Skin epidermis (tissue), 12 donors: ENCODE measurements at regions not wholly inside any gene's neighbourhood (a gene's known extent, or its start where the extent isn't known, plus 50 kb on each side); places are given as distances from the start of the nearest gene placed in this dataset.
"Not testable (repeated sequence)": the region's sequence is repeated elsewhere in the genome, so short reads cannot be mapped to it uniquely, and the experiment has no call there.

Source experiments
- H3K27ac ChIP-seq, 21 experiments: fragments of 200-600 bp; sonication (generic) in 11 of 21; one replicate each; pipeline ENCODE4 v1.5.0; 2020; ENCODE audit warnings: mild to moderate bottlenecking in 3 of 21, inconsistent platforms in 2 of 21, moderate library complexity in 2 of 21
- H3K4me3 ChIP-seq, 7 experiments: fragments of 200-600 bp; sonication (generic) in 2 of 7; one replicate each; pipeline ENCODE4 v1.5.0; 2020; ENCODE audit warnings: inconsistent platforms in 2 of 7, mild to moderate bottlenecking in 2 of 7, moderate library complexity in 1 of 7

GRCh38 chr16:59590845-59591244, 856.7 kb upstream of the GOT2 start:
- Histone ChIP-seq H3K27ac (no peak overlapping the region), H3K4me3 (no peak overlapping the region)

- Histone ChIP-seq H3K27ac (no peak overlapping the region), H3K4me3 (no peak overlapping the region)
Observed at GRCh38 chr16:59586331-59586730, 852.2 kb upstream of the GOT2 start.

- H3K27ac ChIP-seq: no peak overlapping the region
Observed at GRCh38 chr16:59574296-59574695, 840.2 kb upstream of the GOT2 start.

GRCh38 chr16:59573528-59574271, 839.6 kb upstream of the GOT2 start:
- Histone ChIP-seq H3K4me3 (no peak overlapping the region), H3K27ac (no peak overlapping the region)

More at GRCh38 chr16:59574296-59574695, 840.2 kb upstream of the GOT2 start:
- no peak overlapping the region for H3K4me3 ChIP-seq

GRCh38 chr16:59567496-59567895, 833.4 kb upstream of the GOT2 start:
- H3K27ac ChIP-seq: no peak overlapping the region

GRCh38 chr16:59566446-59566845, 832.3 kb upstream of the GOT2 start:
- Histone ChIP-seq H3K27ac (no peak overlapping the region), H3K4me3 (no peak overlapping the region)

More at GRCh38 chr16:59567496-59567895, 833.4 kb upstream of the GOT2 start:
- H3K4me3 ChIP-seq: no peak overlapping the region

DNA sequence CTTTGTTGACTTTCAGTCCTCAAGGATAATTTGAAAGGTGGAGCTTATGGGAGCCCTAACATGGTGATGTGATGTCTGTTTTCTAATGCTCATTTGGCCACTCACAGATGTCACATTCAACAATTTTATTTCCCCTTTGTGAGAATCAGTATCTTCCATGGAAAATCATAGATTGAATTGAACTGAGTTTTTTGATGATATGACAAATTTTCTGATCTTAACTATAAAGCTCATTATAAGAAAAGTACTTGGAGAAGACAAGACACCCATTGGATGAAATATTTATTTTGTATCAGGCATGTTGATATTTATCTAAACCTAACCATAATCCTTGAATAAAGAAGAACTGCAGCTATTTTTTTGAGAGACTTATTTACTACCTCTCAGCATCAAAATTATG, 824.6 kb upstream of the GOT2 start:
- no peak overlapping the region for H3K27ac ChIP-seq
- no peak overlapping the region for H3K4me3 ChIP-seq

- H3K27ac ChIP-seq: no peak overlapping the region
- no peak overlapping the region for H3K4me3 ChIP-seq
Observed at GRCh38 chr16:59552164-59552563, 818.0 kb upstream of the GOT2 start.

DNA sequence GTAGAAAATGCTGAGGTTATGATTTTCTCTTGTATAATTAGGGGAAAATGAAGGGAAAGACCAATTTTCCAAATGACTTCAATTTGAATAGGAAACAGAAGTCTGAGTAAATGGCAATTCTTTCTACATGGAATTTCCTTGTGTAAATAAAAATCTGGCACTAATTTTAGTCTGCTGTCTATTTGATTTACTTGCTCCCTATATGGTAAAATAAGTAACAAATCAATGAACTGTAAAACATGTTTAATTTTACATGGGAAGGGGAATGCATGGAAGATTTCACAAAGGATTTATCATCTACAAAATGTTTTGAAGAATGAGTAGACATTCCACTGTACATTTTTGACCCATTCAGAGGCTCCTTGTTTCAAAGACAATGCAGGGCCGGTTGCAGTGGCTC, 811.6 kb upstream of the GOT2 start:
- Histone ChIP-seq H3K4me3 (no peak overlapping the region), H3K27ac (no peak overlapping the region)

DNA sequence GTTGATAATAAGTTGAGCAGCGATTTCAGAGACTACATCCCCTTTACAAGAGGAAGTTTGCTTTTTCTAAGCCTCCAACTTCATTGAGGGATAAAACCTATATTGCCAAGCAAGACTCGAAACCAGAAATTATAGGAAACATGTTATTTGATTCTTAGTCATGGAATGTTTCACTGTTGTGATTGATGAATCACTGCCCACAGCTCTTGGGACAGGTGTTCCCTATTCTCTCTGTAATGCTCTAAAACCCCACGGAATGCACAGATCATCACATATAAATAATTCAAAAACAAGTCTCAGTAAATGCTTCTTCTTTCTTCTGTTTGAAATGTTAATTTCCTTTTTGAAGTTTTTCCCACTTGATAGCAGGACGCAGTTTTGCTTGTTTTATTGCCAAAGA, 809.5 kb upstream of the GOT2 start:
- no peak overlapping the region for H3K27ac ChIP-seq
- no peak overlapping the region for H3K4me3 ChIP-seq

GRCh38 chr16:59540621-59541020, 806.5 kb upstream of the GOT2 start:
- Histone ChIP-seq H3K27ac (no peak overlapping the region), H3K4me3 (no peak overlapping the region)

GRCh38 chr16:59535298-59535697, 801.2 kb upstream of the GOT2 start:
- H3K4me3 ChIP-seq: no peak overlapping the region
- no peak overlapping the region for H3K27ac ChIP-seq

GRCh38 chr16:59527206-59527997, 793.3 kb upstream of the GOT2 start:
- Histone ChIP-seq H3K4me3 (no peak overlapping the region), H3K27ac (no peak overlapping the region)

DNA sequence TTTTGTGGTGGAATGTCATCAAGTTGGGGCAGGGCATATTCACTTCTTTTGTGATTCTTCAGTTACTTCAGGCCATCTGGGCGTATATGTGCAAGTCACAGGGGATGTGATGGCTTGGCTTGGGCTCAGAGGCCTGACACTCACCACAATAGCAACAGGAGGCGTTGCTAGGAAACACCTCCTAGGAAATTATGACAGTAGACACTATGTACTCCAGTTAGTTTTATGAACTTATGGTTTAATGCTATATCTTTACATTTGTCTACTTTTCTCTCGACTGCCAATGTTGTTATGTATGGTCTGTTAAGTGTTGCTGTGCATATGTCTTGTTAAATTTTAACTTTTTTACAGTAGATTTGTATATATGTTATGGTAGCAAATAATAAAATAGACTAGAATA, 788.7 kb upstream of the GOT2 start:
- no peak overlapping the region for H3K27ac ChIP-seq
- no peak overlapping the region for H3K4me3 ChIP-seq

- H3K27ac ChIP-seq, H3K4me3 ChIP-seq: not testable (repeated sequence)
Observed at GRCh38 chr16:59518721-59519120, 784.6 kb upstream of the GOT2 start.

- H3K4me3 ChIP-seq: no peak overlapping the region
- H3K27ac ChIP-seq: no peak overlapping the region
Observed at GRCh38 chr16:59514651-59515050, 780.5 kb upstream of the GOT2 start.

DNA sequence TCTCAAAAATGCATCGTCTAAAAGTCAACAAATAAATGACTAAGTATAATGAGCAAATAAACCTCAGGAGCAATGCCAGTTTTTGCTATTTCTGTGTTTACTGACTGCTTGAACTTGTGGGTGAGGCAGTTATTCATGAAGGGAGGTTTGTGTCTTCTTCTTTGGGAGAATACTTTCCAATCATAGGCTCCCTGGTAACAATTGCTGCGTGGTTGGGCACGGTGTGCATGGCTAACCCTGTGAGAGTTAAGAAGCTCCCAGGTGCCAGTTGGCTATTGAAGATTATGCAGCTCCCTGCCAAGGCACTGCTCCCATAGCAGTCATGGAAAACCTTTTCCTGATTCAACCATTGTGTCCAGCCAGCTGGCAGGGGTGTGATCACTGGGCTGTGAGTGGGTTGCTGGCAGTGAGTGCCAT, 775.9 kb upstream of the GOT2 start:
- no peak overlapping the region for H3K27ac ChIP-seq
- H3K4me3 ChIP-seq: no peak overlapping the region

DNA sequence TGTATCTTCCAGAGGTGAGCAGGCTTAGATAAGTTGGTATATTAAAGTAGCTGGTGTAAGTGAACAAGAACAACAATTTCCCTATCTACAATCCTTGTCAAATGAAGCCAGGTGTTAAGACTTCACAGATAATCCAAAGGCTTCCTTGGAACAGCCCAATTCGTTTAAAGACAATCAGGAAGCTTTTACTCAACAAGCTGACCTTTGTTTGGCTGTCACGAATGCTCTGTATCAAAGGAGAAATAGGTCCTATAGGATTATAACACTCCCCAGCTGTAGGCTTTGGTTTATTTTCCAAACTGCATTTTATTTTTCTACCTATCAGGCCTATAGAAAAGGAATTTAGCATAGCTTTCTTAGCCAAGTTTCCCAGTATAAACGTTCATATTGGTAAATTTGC, 766.5 kb upstream of the GOT2 start:
- H3K27ac ChIP-seq: no peak overlapping the region
- H3K4me3 ChIP-seq: no peak overlapping the region

- H3K27ac ChIP-seq: no peak overlapping the region
- no peak overlapping the region for H3K4me3 ChIP-seq
Observed at GRCh38 chr16:59487067-59487466, 753.0 kb upstream of the GOT2 start.

- Histone ChIP-seq H3K4me3 (no peak overlapping the region), H3K27ac (no peak overlapping the region)
Observed at GRCh38 chr16:59484833-59485516, 750.9 kb upstream of the GOT2 start.

- Histone ChIP-seq H3K4me3 (no peak overlapping the region), H3K27ac (no peak overlapping the region)
Observed at GRCh38 chr16:59478838-59479237, 744.7 kb upstream of the GOT2 start.
